ENCODE measurements at regions not wholly inside any gene's neighbourhood (a gene's known extent, or its start where the extent isn't known, plus 50 kb on each side); places are given as distances from the start of the nearest gene placed in this dataset.

DNA sequence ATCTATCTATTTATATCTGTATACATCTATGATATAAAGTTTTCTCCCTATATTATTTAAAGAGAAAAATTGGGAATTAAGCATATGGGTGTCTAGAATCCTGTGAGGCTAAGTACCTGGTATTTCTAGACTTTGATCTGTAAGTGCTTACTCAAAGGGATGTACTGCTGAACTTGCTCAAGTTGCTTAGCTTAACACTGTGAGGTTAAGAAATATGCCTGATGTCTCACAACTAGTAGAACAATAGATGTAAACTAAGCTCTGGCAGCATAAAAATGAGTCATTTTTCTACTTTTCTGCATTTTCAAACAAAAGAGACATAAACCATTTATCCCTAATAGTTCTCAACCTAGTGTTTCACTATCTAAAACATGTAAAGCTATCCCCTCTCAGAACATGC lies 744.4 kb upstream of the ANO3 start:
- CTCF ChIA-PET = no interaction called here
- no TSS peak for BruUV-seq (replicated peaks)

DNA sequence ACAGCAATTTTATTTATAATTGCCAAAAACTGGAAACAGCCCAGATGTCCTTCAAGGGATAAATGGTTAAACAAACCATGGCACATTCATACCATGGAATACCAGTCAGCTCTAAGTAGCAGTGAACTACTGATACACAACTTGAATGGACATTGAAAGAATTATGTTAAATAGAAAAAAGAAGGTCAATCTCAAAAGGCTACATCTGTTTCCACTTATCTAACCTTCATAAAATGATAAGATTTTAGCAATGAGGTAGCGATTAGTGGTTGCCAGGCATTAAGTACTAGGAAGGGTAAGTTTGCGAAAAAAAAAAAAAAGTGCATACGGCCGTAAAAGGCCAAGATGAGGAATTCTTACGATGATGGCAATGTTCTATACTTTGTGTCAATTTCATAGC lies 738.7 kb upstream of the ANO3 start:
- no peak overlapping the region for H3K4me3 ChIP-seq (ENCODE audit: low read depth, low read length, poor library complexity, severe bottlenecking)
- no peaks in the 10 kb centered on the region for H3K9me3 ChIP-seq (ENCODE audit: low read depth, low read length, poor library complexity, severe bottlenecking)
- POLR2A ChIA-PET (ENCODE audit: low non-redundant PET) = no interaction called here
- CTCF ChIA-PET = no interaction called here
- H3K36me3 ChIP-seq (ENCODE audit: insufficient read depth, low read length, poor library complexity, severe bottlenecking) = no peaks in the 10 kb centered on the region
- intact Hi-C loops (cut with micrococcal nuclease; ENCODE audit: unreplicated experiment) = no loop called here
- DNase-seq (ENCODE audit: low spot score) = no peak
- H3K27me3 ChIP-seq (replicated peaks; ENCODE audit: insufficient read depth, low read depth, low read length, poor library complexity) = no peaks in the 10 kb centered on the region
- no TSS peak for BruUV-seq (replicated peaks)
- H3K4me1 ChIP-seq (ENCODE audit: insufficient read depth, low read length, poor library complexity, severe bottlenecking) = no peaks in the 10 kb centered on the region
- TF ChIP-seq, protein P1, sequence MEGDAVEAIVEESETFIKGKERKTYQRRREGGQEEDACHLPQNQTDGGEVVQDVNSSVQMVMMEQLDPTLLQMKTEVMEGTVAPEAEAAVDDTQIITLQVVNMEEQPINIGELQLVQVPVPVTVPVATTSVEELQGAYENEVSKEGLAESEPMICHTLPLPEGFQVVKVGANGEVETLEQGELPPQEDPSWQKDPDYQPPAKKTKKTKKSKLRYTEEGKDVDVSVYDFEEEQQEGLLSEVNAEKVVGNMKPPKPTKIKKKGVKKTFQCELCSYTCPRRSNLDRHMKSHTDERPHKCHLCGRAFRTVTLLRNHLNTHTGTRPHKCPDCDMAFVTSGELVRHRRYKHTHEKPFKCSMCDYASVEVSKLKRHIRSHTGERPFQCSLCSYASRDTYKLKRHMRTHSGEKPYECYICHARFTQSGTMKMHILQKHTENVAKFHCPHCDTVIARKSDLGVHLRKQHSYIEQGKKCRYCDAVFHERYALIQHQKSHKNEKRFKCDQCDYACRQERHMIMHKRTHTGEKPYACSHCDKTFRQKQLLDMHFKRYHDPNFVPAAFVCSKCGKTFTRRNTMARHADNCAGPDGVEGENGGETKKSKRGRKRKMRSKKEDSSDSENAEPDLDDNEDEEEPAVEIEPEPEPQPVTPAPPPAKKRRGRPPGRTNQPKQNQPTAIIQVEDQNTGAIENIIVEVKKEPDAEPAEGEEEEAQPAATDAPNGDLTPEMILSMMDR (conservative IDR thresholded peaks at IDR 0.05; ENCODE audit: low read depth, low read length) = no peak
- TF ChIP-seq EZH2 (IDR thresholded peaks at IDR 0.05; ENCODE audit: borderline replicate concordance, low read depth, low read length, poor library complexity, severe bottlenecking) = no peak
- H3K27ac ChIP-seq (ENCODE audit: low read depth, low read length, poor library complexity, severe bottlenecking) = no peak overlapping the region

More for the DNA sequence above, 744.4 kb upstream of the ANO3 start:
- intact Hi-C loops (cut with micrococcal nuclease; ENCODE audit: unreplicated experiment) = no loop called here
- TF ChIP-seq, protein P1 (conservative IDR thresholded peaks at IDR 0.05; ENCODE audit: low read depth, low read length) = no peak
- no peak for TF ChIP-seq EZH2 (IDR thresholded peaks at IDR 0.05; ENCODE audit: borderline replicate concordance, low read depth, low read length, poor library complexity, severe bottlenecking)
- Histone ChIP-seq H3K4me1 (ENCODE audit: insufficient read depth, low read length, poor library complexity, severe bottlenecking) (no peaks in the 10 kb centered on the region), H3K9me3 (ENCODE audit: low read depth, low read length, poor library complexity, severe bottlenecking) (no peaks in the 10 kb centered on the region), H3K36me3 (ENCODE audit: insufficient read depth, low read length, poor library complexity, severe bottlenecking) (no peaks in the 10 kb centered on the region), H3K4me3 (ENCODE audit: low read depth, low read length, poor library complexity, severe bottlenecking) (no peak overlapping the region), H3K27ac (ENCODE audit: low read depth, low read length, poor library complexity, severe bottlenecking) (no peak overlapping the region), H3K27me3 (replicated peaks; ENCODE audit: insufficient read depth, low read depth, low read length, poor library complexity) (no peaks in the 10 kb centered on the region)
- POLR2A ChIA-PET (ENCODE audit: low non-redundant PET) = no interaction called here
- DNase-seq (ENCODE audit: low spot score) = no peak

DNA sequence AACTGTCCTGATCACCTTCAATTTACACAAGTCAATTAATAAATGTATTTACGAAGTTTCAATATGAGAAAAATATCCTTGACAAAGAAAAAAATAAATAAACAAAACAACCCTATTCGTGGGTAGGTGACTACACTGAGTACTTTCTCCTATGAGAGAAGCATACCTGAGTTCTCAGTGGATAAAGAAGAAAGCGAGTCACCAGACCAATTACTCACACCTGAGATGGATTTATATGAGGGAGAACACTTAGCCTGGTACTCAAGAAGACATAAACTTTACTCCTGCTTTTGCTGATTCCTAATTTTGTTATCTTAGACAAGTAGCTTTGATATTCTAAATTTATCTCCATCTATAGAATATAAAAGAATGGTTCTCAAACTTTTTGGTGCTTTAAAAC lies 735.2 kb upstream of the ANO3 start:
- Histone ChIP-seq H3K27ac (ENCODE audit: low read depth, low read length, poor library complexity, severe bottlenecking) (no peak overlapping the region), H3K4me1 (ENCODE audit: insufficient read depth, low read length, poor library complexity, severe bottlenecking) (no peaks in the 10 kb centered on the region), H3K4me3 (ENCODE audit: low read depth, low read length, poor library complexity, severe bottlenecking) (no peak overlapping the region), H3K9me3 (ENCODE audit: low read depth, low read length, poor library complexity, severe bottlenecking) (no peaks in the 10 kb centered on the region), H3K36me3 (ENCODE audit: insufficient read depth, low read length, poor library complexity, severe bottlenecking) (no peaks in the 10 kb centered on the region), H3K27me3 (replicated peaks; ENCODE audit: insufficient read depth, low read depth, low read length, poor library complexity) (no peaks in the 10 kb centered on the region)
- no TSS peak for BruUV-seq (replicated peaks)
- DNase-seq (ENCODE audit: low spot score) = no peak
- POLR2A ChIA-PET (ENCODE audit: low non-redundant PET) = no interaction called here
- intact Hi-C loops (cut with micrococcal nuclease; ENCODE audit: unreplicated experiment) = no loop called here
- TF ChIP-seq, protein P1 (conservative IDR thresholded peaks at IDR 0.05; ENCODE audit: low read depth, low read length) = no peak
- TF ChIP-seq EZH2 (IDR thresholded peaks at IDR 0.05; ENCODE audit: borderline replicate concordance, low read depth, low read length, poor library complexity, severe bottlenecking) = no peak
- CTCF ChIA-PET = no interaction called here
